ENCODE measurements at regions not wholly inside any gene's neighbourhood (a gene's known extent, or its start where the extent isn't known, plus 50 kb on each side); places are given as distances from the start of the nearest gene placed in this dataset.

DNA sequence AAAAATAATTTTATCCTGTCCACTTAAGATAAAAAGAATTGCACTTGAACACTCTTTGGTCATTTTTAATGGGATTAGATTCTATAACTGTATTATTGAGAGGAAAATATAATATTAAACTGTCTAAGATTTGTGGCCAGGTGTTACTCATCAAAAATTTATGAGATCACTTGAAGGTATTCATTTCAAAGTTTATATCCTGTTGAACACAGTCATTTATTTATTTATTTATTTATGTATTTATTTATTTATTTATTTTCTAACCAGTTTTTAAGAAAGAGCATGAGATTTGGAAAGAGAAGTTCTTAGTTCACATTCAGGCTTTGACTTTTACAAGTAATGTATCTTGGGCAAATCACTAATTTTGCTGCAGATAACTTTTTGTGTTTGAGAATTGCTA, 692.7 kb downstream of the LTN1 start:
- Histone ChIP-seq H3K27ac (no peak overlapping the region), H3K4me3 (no peak overlapping the region), H3K9me3 (no peaks in the 10 kb centered on the region), H3K27me3 (no peaks in the 10 kb centered on the region), H3K36me3 (no peaks in the 10 kb centered on the region), H3K4me1 (no peaks in the 10 kb centered on the region)
- in situ Hi-C loops (cut with MboI; ENCODE audit: low pct_ligation_motif_present in 1 of 4, low pct_unique_long_range_greater_than_20kb in 1 of 4, low sequenced_read_pairs in 3 of 4), result no loop called here
- intact Hi-C loops (cut with DNase I; ENCODE audit: low total_unique reads), result no loop called here
- DNase-seq, result no peak
- TF ChIP-seq EP300 (IDR thresholded peaks at IDR 0.05; ENCODE audit: low read depth) (no peak), POLR2AphosphoS5 (IDR thresholded peaks at IDR 0.05) (no peak), POLR2A (IDR thresholded peaks at IDR 0.05) (no peak)
- TF ChIP-seq, protein P1, sequence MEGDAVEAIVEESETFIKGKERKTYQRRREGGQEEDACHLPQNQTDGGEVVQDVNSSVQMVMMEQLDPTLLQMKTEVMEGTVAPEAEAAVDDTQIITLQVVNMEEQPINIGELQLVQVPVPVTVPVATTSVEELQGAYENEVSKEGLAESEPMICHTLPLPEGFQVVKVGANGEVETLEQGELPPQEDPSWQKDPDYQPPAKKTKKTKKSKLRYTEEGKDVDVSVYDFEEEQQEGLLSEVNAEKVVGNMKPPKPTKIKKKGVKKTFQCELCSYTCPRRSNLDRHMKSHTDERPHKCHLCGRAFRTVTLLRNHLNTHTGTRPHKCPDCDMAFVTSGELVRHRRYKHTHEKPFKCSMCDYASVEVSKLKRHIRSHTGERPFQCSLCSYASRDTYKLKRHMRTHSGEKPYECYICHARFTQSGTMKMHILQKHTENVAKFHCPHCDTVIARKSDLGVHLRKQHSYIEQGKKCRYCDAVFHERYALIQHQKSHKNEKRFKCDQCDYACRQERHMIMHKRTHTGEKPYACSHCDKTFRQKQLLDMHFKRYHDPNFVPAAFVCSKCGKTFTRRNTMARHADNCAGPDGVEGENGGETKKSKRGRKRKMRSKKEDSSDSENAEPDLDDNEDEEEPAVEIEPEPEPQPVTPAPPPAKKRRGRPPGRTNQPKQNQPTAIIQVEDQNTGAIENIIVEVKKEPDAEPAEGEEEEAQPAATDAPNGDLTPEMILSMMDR (IDR thresholded peaks at IDR 0.05), result no peak

DNA sequence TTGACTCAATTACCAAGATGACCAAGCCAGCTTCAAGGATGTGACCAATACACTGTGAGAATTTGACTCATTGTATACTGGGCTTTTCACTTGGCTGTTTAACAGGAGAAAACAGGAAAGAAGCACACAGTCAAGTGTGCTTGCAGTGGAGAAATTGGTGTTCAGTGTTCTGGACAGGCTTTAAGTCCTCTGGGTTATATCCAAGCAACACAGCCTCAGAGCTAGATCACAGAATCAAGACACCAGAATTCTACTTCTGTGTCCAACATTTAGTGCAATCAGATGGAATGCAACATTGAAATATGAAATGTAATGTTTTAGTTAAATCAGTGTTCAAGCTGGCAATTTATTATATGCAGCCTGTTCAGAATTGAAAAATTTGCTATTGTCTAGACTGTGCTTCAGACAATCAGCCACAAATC, 694.4 kb downstream of the LTN1 start:
- in situ Hi-C loops (cut with MboI; ENCODE audit: low pct_ligation_motif_present in 1 of 4, low pct_unique_long_range_greater_than_20kb in 1 of 4, low sequenced_read_pairs in 3 of 4), result no loop called here
- H3K27ac ChIP-seq, result no peak overlapping the region
- no peaks in the 10 kb centered on the region for H3K9me3 ChIP-seq
- no peaks in the 10 kb centered on the region for H3K4me1 ChIP-seq
- TF ChIP-seq, protein P1 (IDR thresholded peaks at IDR 0.05), result no peak
- no peak for TF ChIP-seq POLR2A (IDR thresholded peaks at IDR 0.05)
- TF ChIP-seq POLR2AphosphoS5 (IDR thresholded peaks at IDR 0.05), result no peak
- TF ChIP-seq EP300 (IDR thresholded peaks at IDR 0.05; ENCODE audit: low read depth), result no peak
- intact Hi-C loops (cut with DNase I; ENCODE audit: low total_unique reads), result no loop called here
- H3K27me3 ChIP-seq, result no peaks in the 10 kb centered on the region
- H3K36me3 ChIP-seq, result no peaks in the 10 kb centered on the region
- no peak for DNase-seq
- H3K4me3 ChIP-seq, result no peak overlapping the region

DNA sequence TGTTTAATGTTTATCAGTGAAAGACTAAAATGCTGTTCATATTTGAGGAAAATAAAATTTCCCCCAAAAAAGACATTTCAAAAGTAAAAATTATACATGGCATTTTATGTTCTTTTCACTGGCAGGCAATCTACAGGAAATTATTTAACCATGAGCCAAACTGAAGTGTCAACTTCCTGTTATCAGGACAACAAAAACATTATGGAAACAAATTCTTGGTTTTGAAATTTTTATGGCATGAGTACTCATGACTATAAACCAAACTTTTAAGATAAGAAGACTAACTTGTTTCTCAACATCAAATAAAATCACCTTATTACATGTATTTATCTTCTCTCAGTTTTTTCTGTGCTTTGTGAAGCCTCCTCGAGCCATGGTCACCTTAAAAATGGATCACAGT, 698.6 kb downstream of the LTN1 start:
- Histone ChIP-seq H3K36me3 (no peaks in the 10 kb centered on the region), H3K27ac (no peak overlapping the region), H3K4me3 (no peak overlapping the region), H3K4me1 (no peaks in the 10 kb centered on the region), H3K9me3 (no peaks in the 10 kb centered on the region), H3K27me3 (no peaks in the 10 kb centered on the region)
- intact Hi-C loops (cut with DNase I; ENCODE audit: low total_unique reads) (no loop called here), in situ Hi-C loops (cut with MboI; ENCODE audit: low pct_ligation_motif_present in 1 of 4, low pct_unique_long_range_greater_than_20kb in 1 of 4, low sequenced_read_pairs in 3 of 4) (no loop called here)
- 32 to 57% methylated on average over 1 of the region's 1 CpG for WGBS, 2 donors (ENCODE audit: low coverage in 1 of 2)
- no peak for DNase-seq
- TF ChIP-seq POLR2AphosphoS5 (IDR thresholded peaks at IDR 0.05) (no peak), EP300 (IDR thresholded peaks at IDR 0.05; ENCODE audit: low read depth) (no peak), POLR2A (IDR thresholded peaks at IDR 0.05) (no peak)
- TF ChIP-seq, protein P1 (IDR thresholded peaks at IDR 0.05), result no peak

- H3K4me1 ChIP-seq, result no peaks in the 10 kb centered on the region
- DNase-seq, result no peak
- H3K27ac ChIP-seq, result no peak overlapping the region
- in situ Hi-C loops (cut with MboI; ENCODE audit: low pct_ligation_motif_present in 1 of 4, low pct_unique_long_range_greater_than_20kb in 1 of 4, low sequenced_read_pairs in 3 of 4), result no loop called here
- intact Hi-C loops (cut with DNase I; ENCODE audit: low total_unique reads), result no loop called here
- 25 to 60% methylated on average over 1 to 4 of the region's 4 CpGs for WGBS, 2 donors (ENCODE audit: low coverage in 1 of 2)
- no peak overlapping the region for H3K4me3 ChIP-seq
- H3K36me3 ChIP-seq, result no peaks in the 10 kb centered on the region
- no peaks in the 10 kb centered on the region for H3K9me3 ChIP-seq
- H3K27me3 ChIP-seq, result no peaks in the 10 kb centered on the region
- no peak for TF ChIP-seq POLR2A (IDR thresholded peaks at IDR 0.05)
- TF ChIP-seq POLR2AphosphoS5 (IDR thresholded peaks at IDR 0.05), result no peak
- TF ChIP-seq, protein P1 (IDR thresholded peaks at IDR 0.05), result no peak
- TF ChIP-seq EP300 (IDR thresholded peaks at IDR 0.05; ENCODE audit: low read depth), result no peak
These were observed 708.8 kb downstream of the LTN1 start for GRCh38 chr21:28283641-28284490.

Data from transverse colon (tissue), 4 donors.